Erythroblast (primary cell): ENCODE measurements at regions not wholly inside any gene's neighbourhood (a gene's known extent, or its start where the extent isn't known, plus 50 kb on each side); places are given as distances from the start of the nearest gene placed in this dataset.
"Not testable (repeated sequence)": the region's sequence is repeated elsewhere in the genome, so short reads cannot be mapped to it uniquely, and the experiment has no call there.

Source experiments
- DNase-seq, 2 experiments: peaks; one replicate each; lab custom pipeline; 2025; lab: John Stamatoyannopoulos, UW
- GATA1 ChIP-seq: IDR thresholded peaks from 2 replicates; pipeline ENCODE4 v1.6.1; 2011; ENCODE audit warnings: low read depth, mild to moderate bottlenecking, control low read depth, low read length, moderate library complexity
- POLR2A ChIP-seq: IDR thresholded peaks from 2 replicates; pipeline ENCODE4 v1.6.1; 2011; ENCODE audit warnings: mild to moderate bottlenecking, low read length

GRCh38 chr2:16071039-16071864, 130.9 kb downstream of the MYCN start:
- TF ChIP-seq POLR2A (no peak), GATA1 (no peak)
- no peak for DNase-seq

GRCh38 chr2:16070648-16070971, 130.3 kb downstream of the MYCN start:
- no peak for TF ChIP-seq POLR2A
- TF ChIP-seq GATA1: no peak

GRCh38 chr2:16069933-16070647, 129.7 kb downstream of the MYCN start:
- no peak for DNase-seq
- TF ChIP-seq POLR2A: no peak
- no peak for TF ChIP-seq GATA1

More at GRCh38 chr2:16070648-16070971, 130.3 kb downstream of the MYCN start:
- DNase-seq: no peak

GRCh38 chr2:16069663-16069932, 129.2 kb downstream of the MYCN start:
- no peak for DNase-seq
- TF ChIP-seq GATA1 (no peak), POLR2A (no peak)

GRCh38 chr2:16068552-16068940, 128.2 kb downstream of the MYCN start:
- TF ChIP-seq GATA1 (no peak), POLR2A (no peak)
- DNase-seq: no peak

GRCh38 chr2:16067866-16068551, 127.7 kb downstream of the MYCN start:
- DNase-seq: no peak
- TF ChIP-seq GATA1 (no peak), POLR2A (no peak)

- TF ChIP-seq POLR2A: no peak
- TF ChIP-seq GATA1: no peak
- no peak for DNase-seq
Measured at GRCh38 chr2:16067444-16067843, 127.1 kb downstream of the MYCN start.

GRCh38 chr2:16067037-16067406, 126.7 kb downstream of the MYCN start:
- DNase-seq: no peak
- TF ChIP-seq POLR2A: no peak
- TF ChIP-seq GATA1: no peak

GRCh38 chr2:16066261-16067036, 126.1 kb downstream of the MYCN start:
- no peak for DNase-seq
- TF ChIP-seq POLR2A: no peak
- TF ChIP-seq GATA1: no peak

GRCh38 chr2:16065272-16066069, 125.1 kb downstream of the MYCN start:
- not testable (repeated sequence) for DNase-seq

GRCh38 chr2:16064745-16065144, 124.4 kb downstream of the MYCN start:
- no peak for DNase-seq
- TF ChIP-seq POLR2A: no peak

GRCh38 chr2:16063955-16064633, 123.7 kb downstream of the MYCN start:
- TF ChIP-seq GATA1: no peak
- no peak for TF ChIP-seq POLR2A
- DNase-seq: no peak

- DNase-seq: no peak
- TF ChIP-seq GATA1 (no peak), POLR2A (no peak)
Measured at GRCh38 chr2:16063251-16063850, 123.0 kb downstream of the MYCN start.
